ENCODE measurements at regions not wholly inside any gene's neighbourhood (a gene's known extent, or its start where the extent isn't known, plus 50 kb on each side); places are given as distances from the start of the nearest gene placed in this dataset.

- intact Hi-C loops (cut with DNase I) = no loop called here
- TF ChIP-seq POLR2A (IDR thresholded peaks at IDR 0.05) (no peak), POLR2AphosphoS5 (IDR thresholded peaks at IDR 0.05; ENCODE audit: insufficient read depth in 1 of 2, low read depth in 1 of 2) (no peak)
- TF ChIP-seq, protein P1, sequence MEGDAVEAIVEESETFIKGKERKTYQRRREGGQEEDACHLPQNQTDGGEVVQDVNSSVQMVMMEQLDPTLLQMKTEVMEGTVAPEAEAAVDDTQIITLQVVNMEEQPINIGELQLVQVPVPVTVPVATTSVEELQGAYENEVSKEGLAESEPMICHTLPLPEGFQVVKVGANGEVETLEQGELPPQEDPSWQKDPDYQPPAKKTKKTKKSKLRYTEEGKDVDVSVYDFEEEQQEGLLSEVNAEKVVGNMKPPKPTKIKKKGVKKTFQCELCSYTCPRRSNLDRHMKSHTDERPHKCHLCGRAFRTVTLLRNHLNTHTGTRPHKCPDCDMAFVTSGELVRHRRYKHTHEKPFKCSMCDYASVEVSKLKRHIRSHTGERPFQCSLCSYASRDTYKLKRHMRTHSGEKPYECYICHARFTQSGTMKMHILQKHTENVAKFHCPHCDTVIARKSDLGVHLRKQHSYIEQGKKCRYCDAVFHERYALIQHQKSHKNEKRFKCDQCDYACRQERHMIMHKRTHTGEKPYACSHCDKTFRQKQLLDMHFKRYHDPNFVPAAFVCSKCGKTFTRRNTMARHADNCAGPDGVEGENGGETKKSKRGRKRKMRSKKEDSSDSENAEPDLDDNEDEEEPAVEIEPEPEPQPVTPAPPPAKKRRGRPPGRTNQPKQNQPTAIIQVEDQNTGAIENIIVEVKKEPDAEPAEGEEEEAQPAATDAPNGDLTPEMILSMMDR (IDR thresholded peaks at IDR 0.05) = no peak
- no peaks in the 10 kb centered on the region for H3K4me1 ChIP-seq
These were observed 158.1 kb upstream of the NREP start for GRCh38 chr5:111914966-111915636.

GRCh38 chr5:111902436-111902835 is 145.4 kb upstream of the NREP start:
- Histone ChIP-seq H3K36me3 (no peaks in the 10 kb centered on the region), H3K9me3 (no peaks in the 10 kb centered on the region), H3K27ac (no peak overlapping the region), H3K27me3 (no peaks in the 10 kb centered on the region), H3K4me3 (no peak overlapping the region), H3K4me1 (no peaks in the 10 kb centered on the region)
- intact Hi-C loops (cut with DNase I) = loop anchor here (5.0 kb wide), 1 partner anchor 905 kb away; no protein-coding TSS in a partner anchor
- no peak for TF ChIP-seq POLR2AphosphoS5 (IDR thresholded peaks at IDR 0.05; ENCODE audit: insufficient read depth in 1 of 2, low read depth in 1 of 2)
- TF ChIP-seq, protein P1 (IDR thresholded peaks at IDR 0.05) = no peak
- TF ChIP-seq POLR2A (IDR thresholded peaks at IDR 0.05) = no peak
- DNase-seq (ENCODE audit: extremely low spot score in 2 of 2) = no peak

More at GRCh38 chr5:111914966-111915636, 158.1 kb upstream of the NREP start:
- Histone ChIP-seq H3K27me3 (no peaks in the 10 kb centered on the region), H3K4me3 (no peak overlapping the region), H3K9me3 (no peaks in the 10 kb centered on the region), H3K36me3 (no peaks in the 10 kb centered on the region), H3K27ac (no peak overlapping the region)
- no peak for DNase-seq (ENCODE audit: extremely low spot score in 2 of 2)

DNA sequence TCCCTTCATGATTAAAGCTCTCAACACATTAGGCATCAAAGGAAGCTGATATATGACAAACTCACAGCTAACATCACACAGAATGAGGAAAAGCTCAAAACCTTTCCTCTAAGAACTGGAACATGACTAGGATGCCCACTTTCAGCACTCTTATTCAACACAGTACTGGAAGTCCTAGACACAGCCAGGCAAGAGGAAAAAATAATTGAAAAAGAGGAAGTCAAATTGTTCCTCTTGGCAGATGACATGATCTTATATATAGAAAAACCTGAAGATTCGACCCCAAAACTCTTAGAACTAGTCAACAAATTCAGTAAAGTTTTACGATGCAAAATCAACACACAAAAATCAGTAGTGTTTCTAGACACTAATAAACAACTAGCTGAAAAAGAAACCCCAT is 144.3 kb upstream of the NREP start:
- Histone ChIP-seq H3K27me3 (no peaks in the 10 kb centered on the region), H3K9me3 (no peaks in the 10 kb centered on the region), H3K4me3 (no peak overlapping the region), H3K36me3 (no peaks in the 10 kb centered on the region), H3K4me1 (no peaks in the 10 kb centered on the region), H3K27ac (no peak overlapping the region)
- TF ChIP-seq POLR2A (IDR thresholded peaks at IDR 0.05) = no peak
- TF ChIP-seq POLR2AphosphoS5 (IDR thresholded peaks at IDR 0.05; ENCODE audit: insufficient read depth in 1 of 2, low read depth in 1 of 2) = no peak
- TF ChIP-seq, protein P1 (IDR thresholded peaks at IDR 0.05) = no peak
- no peak for DNase-seq (ENCODE audit: extremely low spot score in 2 of 2)
- intact Hi-C loops (cut with DNase I) = loop anchor here (5.0 kb wide), 1 partner anchor 904 kb away; no protein-coding TSS in a partner anchor

DNA sequence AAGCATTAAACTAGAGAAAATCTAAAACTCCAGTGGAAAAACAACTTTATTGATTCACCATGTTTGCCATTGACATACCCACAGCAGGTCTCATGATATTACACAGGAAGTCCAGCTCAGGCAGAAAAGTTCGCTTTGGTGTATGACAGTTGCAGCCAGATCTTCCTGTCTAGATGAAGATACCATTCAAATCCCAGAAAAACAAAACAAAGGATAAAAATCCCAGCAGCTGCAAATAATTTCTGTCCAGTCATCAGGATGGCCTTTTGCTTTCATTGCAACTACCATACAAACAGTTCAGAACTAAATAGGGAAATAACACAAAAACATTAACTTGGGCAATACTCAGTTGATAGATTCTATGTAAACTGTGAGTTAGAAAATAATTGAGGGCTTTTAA is 136.0 kb upstream of the NREP start:
- Histone ChIP-seq H3K27ac (no peak overlapping the region), H3K4me1 (no peaks in the 10 kb centered on the region), H3K36me3 (no peaks in the 10 kb centered on the region), H3K27me3 (no peaks in the 10 kb centered on the region), H3K4me3 (no peak overlapping the region), H3K9me3 (peaks cover 6% of the 10 kb centered on the region)
- TF ChIP-seq POLR2AphosphoS5 (IDR thresholded peaks at IDR 0.05; ENCODE audit: insufficient read depth in 1 of 2, low read depth in 1 of 2) = no peak
- TF ChIP-seq, protein P1 (IDR thresholded peaks at IDR 0.05) = no peak
- no peak for TF ChIP-seq POLR2A (IDR thresholded peaks at IDR 0.05)
- intact Hi-C loops (cut with DNase I) = no loop called here
- no peak for DNase-seq (ENCODE audit: extremely low spot score in 2 of 2)

- no peaks in the 10 kb centered on the region for H3K36me3 ChIP-seq
- no peaks in the 10 kb centered on the region for H3K4me1 ChIP-seq
- H3K9me3 ChIP-seq = peaks cover 6% of the 10 kb centered on the region
- H3K27me3 ChIP-seq = no peaks in the 10 kb centered on the region
- no peak overlapping the region for H3K4me3 ChIP-seq
- TF ChIP-seq, protein P1 (IDR thresholded peaks at IDR 0.05) = no peak
- no peak for TF ChIP-seq POLR2AphosphoS5 (IDR thresholded peaks at IDR 0.05; ENCODE audit: insufficient read depth in 1 of 2, low read depth in 1 of 2)
- no peak for TF ChIP-seq POLR2A (IDR thresholded peaks at IDR 0.05)
- intact Hi-C loops (cut with DNase I) = no loop called here
- H3K27ac ChIP-seq = no peak overlapping the region
- no peak for DNase-seq (ENCODE audit: extremely low spot score in 2 of 2)
These were observed 130.7 kb upstream of the NREP start for GRCh38 chr5:111887706-111888105.

Measured in vagina (tissue), 2 donors.